HFFc6 (cell line): ENCODE measurements at regions not wholly inside any gene's neighbourhood (a gene's known extent, or its start where the extent isn't known, plus 50 kb on each side); places are given as distances from the start of the nearest gene placed in this dataset.
A peak's percentile ranks its signal among the peaks of the same experiment; 100 is the strongest.

Experiments
- DNase-seq: peaks from one replicate; pipeline ENCODE4 v3.0.0-alpha.2; 2018
- H3K27ac Mint-ChIP-seq: 2 replicates; pipeline ENCODE4 v1.8.0; 2020; ENCODE audit warnings: mild to moderate bottlenecking, mixed read lengths
- H3K27me3 Mint-ChIP-seq: 2 replicates; pipeline ENCODE4 v1.8.0; 2021; ENCODE audit warnings: mild to moderate bottlenecking, moderate library complexity, mixed read lengths; ENCODE audit not compliant: insufficient read depth
- H3K36me3 Mint-ChIP-seq: 2 replicates; pipeline ENCODE4 v1.8.0; 2021; ENCODE audit warnings: low read depth, mixed read lengths
- H3K4me1 Mint-ChIP-seq: 2 replicates; pipeline ENCODE4 v1.8.0; 2020; ENCODE audit warnings: low read depth, mixed read lengths
- H3K4me3 Mint-ChIP-seq: 2 replicates; pipeline ENCODE4 v1.8.0; 2020; ENCODE audit warnings: mild to moderate bottlenecking, moderate library complexity, mixed read lengths
- H3K9me3 Mint-ChIP-seq: 2 replicates; pipeline ENCODE4 v1.8.0; 2020; ENCODE audit warnings: mild to moderate bottlenecking, mixed read lengths
- TF ChIP-seq, protein P1 (sequence below): fragments of 200-600 bp; sonication (generic); IDR thresholded peaks from 2 replicates; pipeline ENCODE4 v1.5.0; 2021; ENCODE audit warnings: antibody characterized with exemption, mild to moderate bottlenecking

DNA sequence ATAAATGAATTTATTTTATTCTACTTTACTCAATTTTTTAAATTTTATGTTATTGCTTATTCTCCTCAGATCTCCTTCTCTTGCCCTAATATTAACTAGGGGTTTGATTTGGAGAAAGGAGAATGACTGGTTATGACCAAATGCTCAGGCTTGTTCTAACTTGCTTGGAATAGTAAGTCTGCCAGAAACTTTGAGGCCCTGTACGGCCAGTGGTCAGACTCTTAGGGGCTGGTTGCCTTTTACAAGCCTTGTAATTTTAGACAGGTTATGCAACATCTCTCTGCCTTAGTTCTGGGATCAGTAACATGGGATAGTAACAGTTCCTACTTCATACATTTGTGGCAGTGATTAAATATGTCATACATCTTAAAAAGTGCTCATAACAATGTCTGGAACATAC lies 279.5 kb downstream of the DUSP10 start:
- peaks cover 6% of the 10 kb centered on the region; the same call in 1 of the 2 replicates for H3K36me3 Mint-ChIP-seq
- no peak overlapping the region for H3K27ac Mint-ChIP-seq
- H3K4me1 Mint-ChIP-seq, result peaks cover 33% of the 10 kb centered on the region
- H3K9me3 Mint-ChIP-seq, result no peaks in the 10 kb centered on the region
- H3K27me3 Mint-ChIP-seq, result no peaks in the 10 kb centered on the region; the same call in 1 of the 2 replicates
- no peak overlapping the region for H3K4me3 Mint-ChIP-seq
- no peak for DNase-seq
- TF ChIP-seq, protein P1, sequence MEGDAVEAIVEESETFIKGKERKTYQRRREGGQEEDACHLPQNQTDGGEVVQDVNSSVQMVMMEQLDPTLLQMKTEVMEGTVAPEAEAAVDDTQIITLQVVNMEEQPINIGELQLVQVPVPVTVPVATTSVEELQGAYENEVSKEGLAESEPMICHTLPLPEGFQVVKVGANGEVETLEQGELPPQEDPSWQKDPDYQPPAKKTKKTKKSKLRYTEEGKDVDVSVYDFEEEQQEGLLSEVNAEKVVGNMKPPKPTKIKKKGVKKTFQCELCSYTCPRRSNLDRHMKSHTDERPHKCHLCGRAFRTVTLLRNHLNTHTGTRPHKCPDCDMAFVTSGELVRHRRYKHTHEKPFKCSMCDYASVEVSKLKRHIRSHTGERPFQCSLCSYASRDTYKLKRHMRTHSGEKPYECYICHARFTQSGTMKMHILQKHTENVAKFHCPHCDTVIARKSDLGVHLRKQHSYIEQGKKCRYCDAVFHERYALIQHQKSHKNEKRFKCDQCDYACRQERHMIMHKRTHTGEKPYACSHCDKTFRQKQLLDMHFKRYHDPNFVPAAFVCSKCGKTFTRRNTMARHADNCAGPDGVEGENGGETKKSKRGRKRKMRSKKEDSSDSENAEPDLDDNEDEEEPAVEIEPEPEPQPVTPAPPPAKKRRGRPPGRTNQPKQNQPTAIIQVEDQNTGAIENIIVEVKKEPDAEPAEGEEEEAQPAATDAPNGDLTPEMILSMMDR, result no peak

DNA sequence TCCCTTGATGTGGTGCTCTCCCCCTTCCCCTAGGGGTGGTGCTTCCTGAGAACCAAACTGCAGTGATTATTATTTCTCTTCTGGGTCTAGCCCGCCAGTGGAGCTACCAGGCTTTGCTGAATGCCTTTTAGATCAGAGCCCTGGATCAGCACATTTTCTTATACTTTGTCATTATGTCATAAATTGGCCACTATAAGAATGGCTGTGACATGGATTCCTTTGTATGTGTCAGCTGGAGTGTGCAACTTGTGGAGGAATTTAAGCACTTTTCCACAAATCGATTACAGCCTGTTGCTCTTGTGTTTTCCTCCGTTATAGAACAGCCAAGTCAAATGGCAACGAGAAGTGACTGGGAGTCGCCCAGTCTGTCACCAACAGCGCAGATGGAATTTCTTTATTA lies 273.3 kb downstream of the DUSP10 start:
- peaks cover 36% of the 10 kb centered on the region for H3K4me1 Mint-ChIP-seq
- H3K9me3 Mint-ChIP-seq, result peaks cover 10% of the 10 kb centered on the region
- H3K27me3 Mint-ChIP-seq, result no peaks in the 10 kb centered on the region; the same call in 1 of the 2 replicates
- TF ChIP-seq, protein P1, result no peak
- H3K27ac Mint-ChIP-seq, result peak overlapping the region; percentile 22; the same call in 1 of the 2 replicates
- H3K36me3 Mint-ChIP-seq, result peaks cover 11% of the 10 kb centered on the region; the same call in 1 of the 2 replicates
- no peak for DNase-seq
- no peak overlapping the region for H3K4me3 Mint-ChIP-seq

GRCh38 chr1:221469476-221469875 lies 272.4 kb downstream of the DUSP10 start:
- Mint-ChIP-seq H3K4me3 (peak overlapping the region; percentile 50), H3K27me3 (no peaks in the 10 kb centered on the region; the same call in 1 of the 2 replicates), H3K9me3 (peaks cover 10% of the 10 kb centered on the region), H3K4me1 (peaks cover 36% of the 10 kb centered on the region), H3K36me3 (peaks cover 11% of the 10 kb centered on the region; the same call in 1 of the 2 replicates), H3K27ac (peak overlapping the region; percentile 57)
- TF ChIP-seq, protein P1, result no peak
- DNase-seq, result no peak

DNA sequence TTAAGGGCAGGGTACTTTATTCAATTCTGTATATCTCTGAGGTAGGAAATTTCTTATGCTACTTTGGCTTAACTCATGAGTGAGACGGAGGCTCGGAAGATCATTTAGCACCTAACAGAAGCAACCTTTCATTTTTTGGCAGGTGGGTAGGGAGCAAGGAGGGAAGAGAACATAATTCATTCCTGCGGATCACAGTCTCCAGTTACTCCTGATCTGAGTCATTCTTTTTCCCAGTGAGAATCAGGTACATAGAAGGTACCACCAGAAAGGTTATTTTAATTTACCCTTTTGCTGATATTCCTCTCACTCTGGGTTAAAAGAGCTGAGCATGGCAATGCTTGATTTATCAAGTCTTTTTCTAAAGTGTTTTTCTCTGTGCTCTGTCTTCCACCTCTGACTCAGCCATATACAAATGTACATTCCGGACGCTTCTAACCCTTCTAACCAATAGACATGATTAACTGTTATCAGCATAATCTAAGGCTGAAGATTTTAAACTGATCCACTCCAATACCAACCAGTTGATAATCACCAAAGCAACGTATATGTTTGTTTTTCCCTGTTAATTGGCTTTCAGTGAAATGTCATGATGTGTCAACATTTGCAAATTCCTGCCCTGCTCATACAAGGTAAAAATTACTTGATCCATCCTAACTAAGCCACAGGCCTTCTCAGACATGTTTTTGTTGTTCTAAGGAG lies 271.7 kb downstream of the DUSP10 start:
- Mint-ChIP-seq H3K4me1 (peaks cover 36% of the 10 kb centered on the region), H3K27ac (peak overlapping the region; percentile 57), H3K4me3 (peak overlapping the region; percentile 50), H3K9me3 (peaks cover 10% of the 10 kb centered on the region), H3K27me3 (no peaks in the 10 kb centered on the region; the same call in 1 of the 2 replicates), H3K36me3 (peaks cover 11% of the 10 kb centered on the region; the same call in 1 of the 2 replicates)
- TF ChIP-seq, protein P1, result no peak
- DNase-seq, result peak; percentile 77

GRCh38 chr1:221473411-221473810 lies 268.5 kb downstream of the DUSP10 start:
- DNase-seq, result no peak
- H3K27me3 Mint-ChIP-seq, result no peaks in the 10 kb centered on the region; the same call in none of the 2 replicates
- TF ChIP-seq, protein P1, result no peak
- H3K36me3 Mint-ChIP-seq, result peaks cover 1% of the 10 kb centered on the region; the same call in 1 of the 2 replicates
- H3K27ac Mint-ChIP-seq, result no peak overlapping the region
- H3K4me3 Mint-ChIP-seq, result no peak overlapping the region
- H3K9me3 Mint-ChIP-seq, result peaks cover 1% of the 10 kb centered on the region
- H3K4me1 Mint-ChIP-seq, result peaks cover 47% of the 10 kb centered on the region
